NOMO-1 treated with DMSO at 0.1 percent for 48 hours (cell line): ENCODE measurements at regions not wholly inside any gene's neighbourhood (a gene's known extent, or its start where the extent isn't known, plus 50 kb on each side); places are given as distances from the start of the nearest gene placed in this dataset.
"Not testable (repeated sequence)": the region's sequence is repeated elsewhere in the genome, so short reads cannot be mapped to it uniquely, and the experiment has no call there.

Source experiments
- DNase-seq: peaks from one replicate; lab custom pipeline; 2025; ENCODE audit not compliant: unreplicated experiment; lab: John Stamatoyannopoulos, UW

DNA sequence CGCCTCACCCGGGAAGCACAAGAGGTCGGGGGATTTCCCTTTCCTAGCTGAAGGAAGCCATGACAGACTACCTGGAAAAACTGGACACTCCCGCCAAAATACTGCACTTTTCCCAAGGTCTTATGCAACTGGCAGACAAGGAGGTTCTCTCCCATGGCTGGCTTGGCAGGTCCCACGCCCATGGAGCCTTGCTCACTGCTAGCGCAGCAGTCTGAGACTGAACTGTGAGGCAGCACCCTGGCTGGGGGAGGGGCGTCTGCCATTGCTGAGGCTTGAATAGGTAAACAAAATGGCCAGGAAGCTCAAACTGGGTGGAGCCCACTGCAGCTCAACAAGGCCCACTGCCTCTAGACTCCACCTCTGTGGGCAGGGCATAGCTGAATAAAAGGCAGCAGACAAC is 92.1 kb downstream of the C4BPA start:
- not testable (repeated sequence) for DNase-seq

DNA sequence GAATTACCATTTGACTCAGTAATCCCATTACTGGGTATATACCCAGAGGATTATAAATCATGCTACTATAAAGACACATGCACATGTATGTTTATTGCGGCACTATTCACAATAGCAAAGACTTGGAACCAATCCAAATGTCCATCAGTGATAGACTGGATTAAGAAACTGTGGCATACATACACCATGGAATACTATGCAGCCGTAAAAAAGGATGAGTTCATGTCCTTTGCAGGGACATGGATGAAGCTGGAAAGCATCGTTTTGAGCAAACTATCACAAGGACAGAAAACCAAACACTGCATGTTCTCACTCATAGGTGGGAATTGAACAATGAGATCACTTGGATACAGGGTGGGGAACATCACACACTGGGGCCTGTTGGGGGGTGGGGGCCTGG is 97.5 kb downstream of the C4BPA start:
- DNase-seq = not testable (repeated sequence)

DNA sequence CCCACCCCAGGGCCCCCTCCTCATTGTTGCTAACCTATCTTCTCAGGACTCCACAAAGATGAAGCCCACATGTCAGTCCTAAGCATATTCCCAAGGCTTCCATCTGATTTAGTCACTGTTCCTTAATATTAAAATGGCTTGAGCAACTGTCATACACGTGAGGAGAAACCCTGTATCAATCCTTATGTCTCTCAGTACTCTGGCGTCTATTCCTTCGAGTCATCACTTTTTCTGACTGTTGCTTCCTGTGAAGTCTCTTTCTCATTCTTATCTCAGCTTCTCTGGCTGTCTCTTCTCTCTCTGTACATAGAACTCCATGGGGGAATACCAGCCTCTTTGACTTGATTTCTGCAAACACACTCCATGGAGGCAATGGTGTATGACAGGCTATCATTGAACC is 98.4 kb downstream of the C4BPA start:
- no peak for DNase-seq

DNA sequence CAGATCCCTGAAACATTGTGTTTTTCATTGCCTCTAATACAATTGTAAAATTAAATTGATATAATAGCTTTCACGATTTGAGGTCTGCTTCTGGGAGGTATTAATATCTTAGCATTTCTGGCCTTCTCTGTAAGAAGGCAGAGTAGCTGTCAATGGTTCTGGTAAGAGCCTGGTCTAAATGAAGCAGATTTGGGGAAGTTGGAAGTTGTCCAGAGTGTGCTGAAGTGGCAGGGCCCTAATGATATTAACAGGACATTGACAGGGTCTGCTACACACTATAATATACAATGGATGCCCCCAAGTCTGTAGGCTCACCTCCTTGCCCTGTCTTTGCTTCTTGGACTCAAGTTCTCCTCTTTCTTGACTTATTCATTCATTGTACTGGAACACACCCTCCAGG is 99.5 kb downstream of the C4BPA start:
- peak; percentile 1 for DNase-seq

DNA sequence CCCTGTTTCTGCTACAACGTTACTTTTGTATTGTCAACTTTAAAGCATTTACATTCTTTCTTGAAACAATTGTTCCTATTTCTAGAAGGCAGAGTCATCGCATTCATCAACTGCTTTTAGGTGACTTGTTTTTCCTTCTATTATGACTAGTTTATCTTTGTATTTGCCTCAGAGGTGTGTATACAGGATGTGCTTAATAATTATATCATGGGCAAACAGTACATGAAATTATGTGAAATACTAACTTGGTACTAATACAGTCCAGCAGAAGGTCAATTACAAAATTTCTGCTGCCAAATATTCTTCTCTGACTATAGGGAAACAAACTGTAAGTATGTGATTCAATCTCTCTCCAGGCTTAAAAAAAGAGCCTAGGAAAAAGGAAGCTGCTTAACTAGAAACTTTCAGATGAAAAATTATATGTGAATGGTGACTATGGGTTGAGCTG is 101.6 kb downstream of the C4BPA start:
- peak; percentile 14 for DNase-seq

DNA sequence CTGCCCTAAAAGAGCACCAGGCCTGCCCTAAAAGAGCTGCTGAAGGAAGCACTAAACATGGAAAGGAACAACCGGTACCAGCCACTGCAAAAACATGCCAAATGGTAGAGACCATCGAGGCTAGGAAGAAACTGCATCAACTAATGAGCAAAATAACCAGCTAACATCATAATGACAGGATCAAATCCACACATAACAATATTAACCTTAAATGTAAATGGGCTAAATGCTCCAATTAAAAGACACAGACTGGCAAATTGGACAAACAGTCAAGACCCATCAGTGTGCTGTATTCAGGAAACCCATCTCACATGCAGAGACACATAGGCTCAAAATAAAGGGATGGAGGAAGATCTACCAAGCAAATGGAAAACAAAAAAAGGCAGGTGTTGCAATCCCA is 104.7 kb downstream of the C4BPA start:
- not testable (repeated sequence) for DNase-seq

DNA sequence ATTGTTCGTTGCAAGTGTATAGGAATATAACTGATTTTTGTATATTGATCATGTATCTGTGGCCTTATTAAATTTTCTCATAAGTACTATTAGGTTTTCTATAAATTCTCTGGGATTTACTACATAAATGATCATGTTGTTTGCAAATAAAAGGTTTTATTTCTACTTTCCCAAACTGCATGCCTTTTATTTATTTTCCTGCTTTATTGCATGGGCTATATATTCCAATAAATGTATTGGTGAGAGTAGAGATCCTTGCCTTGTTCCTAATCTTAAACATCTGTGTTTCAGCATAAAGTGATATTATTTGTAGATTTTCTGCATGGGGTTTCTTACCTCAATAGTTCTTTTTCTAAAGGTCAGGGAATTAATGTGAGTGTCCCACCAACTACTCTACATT is 107.0 kb upstream of the CD55 start:
- no peak for DNase-seq

DNA sequence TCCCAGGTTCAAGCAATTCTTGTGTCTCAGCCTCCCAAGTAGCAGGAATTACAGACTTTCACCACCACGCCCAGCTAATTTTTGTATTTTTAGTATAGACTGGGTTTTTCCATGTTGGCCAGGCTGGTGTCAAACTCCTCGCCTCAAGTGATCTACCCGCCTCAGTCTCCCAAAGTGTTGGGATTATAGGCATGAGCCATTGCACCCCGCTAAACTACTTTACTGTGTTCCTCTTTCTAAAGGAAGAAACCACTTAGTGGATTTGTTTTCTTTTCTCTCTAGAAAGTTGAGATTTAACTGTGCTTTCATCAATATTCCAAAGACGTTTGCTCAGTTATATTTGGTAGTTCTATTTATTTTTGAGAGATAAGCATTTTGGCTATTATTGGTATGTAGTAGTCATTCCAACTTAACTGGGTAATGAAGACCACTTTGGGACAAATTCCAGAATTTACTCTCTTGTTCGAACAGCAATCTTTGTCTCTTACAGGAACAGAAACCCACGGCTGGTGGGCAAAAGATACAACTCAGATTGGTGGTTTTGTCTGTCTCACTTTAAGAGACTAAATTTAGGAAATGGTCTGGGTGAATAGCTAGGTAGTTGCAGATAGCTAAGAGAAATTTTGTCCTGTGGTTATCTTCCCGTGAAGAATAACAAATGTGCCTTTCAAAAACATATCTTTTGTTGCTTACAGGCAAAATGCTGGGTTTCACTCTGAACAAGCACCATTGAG is 103.5 kb upstream of the CD55 start:
- DNase-seq = peak; percentile 63

DNA sequence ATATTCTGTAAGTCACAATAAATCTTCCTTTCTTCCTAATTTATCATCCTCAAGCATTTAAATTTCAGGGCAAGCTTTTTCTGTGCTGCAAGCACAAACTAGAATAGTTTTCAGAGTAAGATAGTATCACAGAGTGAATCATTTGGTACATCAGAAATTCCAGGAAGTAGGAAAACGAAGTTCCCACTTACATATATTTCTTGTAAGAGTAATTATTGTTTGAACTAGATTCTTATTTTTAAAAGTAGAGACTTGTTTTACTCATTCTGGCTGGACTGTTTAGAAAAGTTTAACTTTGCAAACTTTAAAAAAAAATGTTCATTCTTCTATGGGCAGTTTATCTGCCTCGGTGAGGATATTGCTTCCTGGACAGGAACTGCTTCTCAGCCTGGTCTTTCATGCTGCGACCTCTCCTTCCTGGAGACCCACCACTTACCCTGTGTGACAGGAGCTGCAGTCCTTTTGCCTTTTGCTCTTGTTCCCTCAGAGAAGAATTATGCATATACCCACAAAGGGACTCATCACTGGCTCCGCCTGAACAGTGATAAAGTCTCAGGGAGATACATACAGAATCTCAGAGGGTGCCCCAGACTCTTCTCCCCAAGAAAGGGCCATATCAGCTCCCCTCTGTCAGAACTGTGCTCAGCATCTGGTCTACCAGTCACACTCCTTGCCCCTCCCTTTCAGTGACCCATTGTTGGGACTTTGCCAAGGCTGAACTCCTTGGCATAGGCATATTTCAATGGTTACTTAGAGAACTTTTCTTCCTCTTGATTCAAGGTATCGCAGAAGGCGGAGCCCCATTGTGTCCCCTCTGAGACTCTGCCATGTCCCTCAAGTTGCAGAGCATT is 102.7 kb upstream of the CD55 start:
- DNase-seq = no peak

DNA sequence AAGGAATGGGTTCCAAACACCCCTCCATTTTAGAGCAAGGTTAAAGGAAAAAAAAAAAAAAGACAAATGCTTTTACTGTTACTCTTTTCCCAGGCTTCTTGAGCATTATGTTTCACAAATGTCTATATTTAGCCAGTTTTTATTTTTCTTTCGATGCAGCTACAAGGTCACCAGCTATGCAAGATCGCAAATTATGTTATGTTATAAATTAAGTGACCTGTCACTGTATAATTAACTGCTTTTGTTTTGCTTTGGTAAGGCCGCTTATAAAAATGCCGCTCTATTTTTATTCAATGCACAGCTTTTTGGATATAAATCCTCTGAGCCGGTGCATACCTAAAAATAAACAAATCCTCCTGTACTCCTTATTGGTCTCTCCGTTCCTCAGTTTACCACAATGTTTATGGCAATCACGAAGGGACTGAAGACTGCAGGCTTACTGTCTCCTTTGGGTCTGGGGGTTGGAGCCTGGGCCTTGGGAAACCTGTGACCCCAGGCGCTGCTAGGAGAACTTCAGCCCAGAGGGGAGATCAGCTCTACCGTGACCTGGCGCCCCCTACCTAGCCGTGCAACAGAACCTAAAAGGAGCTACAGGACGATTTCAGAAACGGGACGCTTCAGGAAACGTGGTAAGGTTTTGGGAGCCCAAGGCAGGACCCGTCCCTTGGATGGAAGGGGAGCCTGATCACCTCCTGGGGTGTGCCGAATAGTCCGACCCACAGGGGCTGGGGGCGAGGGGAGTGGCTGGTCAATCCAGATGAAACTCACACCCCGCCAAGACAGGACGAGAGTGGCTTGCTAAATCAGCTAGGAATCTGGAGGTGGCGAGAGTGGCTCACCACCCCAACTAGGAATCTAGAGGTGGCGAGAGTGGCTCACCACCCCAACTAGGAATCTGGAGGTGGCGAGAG is 101.2 kb upstream of the CD55 start:
- no peak for DNase-seq

DNA sequence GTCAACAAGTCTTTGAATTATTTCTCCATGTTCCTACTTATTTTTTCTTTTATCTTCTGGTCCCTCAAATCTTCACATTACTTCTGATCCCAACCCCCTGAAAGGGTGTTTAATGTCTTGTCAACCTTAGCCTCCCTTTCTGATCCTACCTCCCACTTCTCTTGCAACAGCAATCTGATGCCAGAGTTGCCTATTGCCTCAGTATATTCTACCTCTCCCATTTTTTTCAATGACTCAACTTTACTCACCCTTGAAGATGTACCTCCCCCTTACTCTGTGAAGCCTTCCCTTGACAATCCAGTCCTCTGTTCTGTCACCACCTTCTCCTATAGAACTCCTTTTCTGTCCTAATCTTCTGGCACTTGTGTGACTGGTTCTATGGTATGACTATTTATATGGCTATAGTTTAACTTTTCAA is 99.5 kb upstream of the CD55 start:
- DNase-seq = no peak

DNA sequence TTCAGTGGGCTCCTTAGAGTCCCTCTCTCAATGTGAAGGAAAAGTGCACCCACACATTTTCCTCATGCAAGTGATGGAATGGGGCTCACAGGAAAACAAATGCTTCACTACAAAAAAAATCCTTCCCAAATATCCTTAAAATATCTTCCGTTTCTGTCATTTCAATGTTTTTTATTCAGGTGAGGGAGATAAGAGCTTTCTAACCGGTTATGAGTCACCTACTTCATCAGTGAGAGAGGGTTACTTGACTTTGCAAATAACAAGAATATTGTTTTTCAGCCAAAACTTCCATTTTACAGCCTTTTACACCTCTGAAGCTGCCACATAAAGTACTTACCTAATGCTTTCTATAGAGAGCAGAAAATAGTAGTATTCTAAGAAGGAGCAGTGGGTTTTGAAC is 98.3 kb upstream of the CD55 start:
- DNase-seq = no peak

DNA sequence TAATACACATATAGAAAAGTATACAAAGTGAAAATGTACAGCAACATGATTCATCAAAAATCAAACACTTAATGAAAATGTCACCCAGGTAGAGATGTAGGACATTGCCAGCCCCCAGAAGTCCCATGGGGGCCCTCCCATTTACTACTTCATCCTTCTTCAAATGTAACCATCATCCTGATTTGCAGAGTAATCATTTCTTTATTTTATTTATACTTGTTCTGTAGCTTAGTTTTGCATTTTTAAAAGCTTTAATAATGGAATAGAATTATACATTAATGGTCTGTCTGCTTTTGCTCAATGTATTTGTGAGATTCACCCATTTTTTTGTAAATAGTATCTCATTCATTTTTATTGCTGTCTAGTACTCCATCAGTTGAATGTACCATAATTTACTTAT is 96.8 kb upstream of the CD55 start:
- no peak for DNase-seq

DNA sequence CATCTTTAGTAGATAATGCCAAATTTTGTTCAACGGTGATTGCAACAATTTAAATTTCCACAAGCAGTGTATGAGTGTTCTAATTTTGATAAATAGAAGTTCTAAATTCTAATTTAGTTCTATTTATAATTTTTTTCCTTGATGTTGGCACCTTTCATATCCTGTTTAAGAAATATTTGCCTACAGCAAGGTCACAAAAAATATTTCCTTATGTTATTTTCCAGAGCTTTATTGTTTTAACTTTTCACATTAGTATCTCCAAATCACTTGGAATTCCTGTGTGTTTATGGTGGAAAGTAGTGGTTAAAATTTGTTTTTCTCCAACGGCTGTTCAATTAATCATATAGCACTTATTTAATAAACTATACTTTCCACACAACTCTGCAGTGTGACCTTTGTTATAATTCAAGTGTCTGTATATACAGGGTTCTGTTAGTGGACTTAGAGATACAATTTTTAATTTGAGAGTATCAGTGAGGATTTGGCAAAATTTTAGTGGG is 94.3 kb upstream of the CD55 start:
- DNase-seq = no peak

DNA sequence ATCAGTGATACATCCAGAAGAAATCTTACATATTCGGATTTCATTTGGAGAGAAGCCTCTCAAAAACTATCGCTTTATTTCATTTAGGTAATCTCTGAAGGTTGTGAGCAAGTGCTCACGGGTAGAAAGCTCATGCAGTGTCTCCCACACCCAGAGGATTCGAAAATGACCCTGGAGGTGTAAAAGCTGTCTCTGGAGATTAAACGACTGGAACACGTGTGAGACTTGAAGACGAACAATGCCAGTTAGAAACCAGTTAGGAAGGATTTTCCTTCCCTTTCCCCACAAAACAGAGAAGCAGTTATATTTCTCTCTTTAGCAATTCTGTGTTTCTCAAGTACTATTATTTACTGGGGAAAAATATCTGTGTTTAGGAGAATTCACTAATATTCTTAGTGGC is 92.5 kb upstream of the CD55 start:
- DNase-seq = no peak

DNA sequence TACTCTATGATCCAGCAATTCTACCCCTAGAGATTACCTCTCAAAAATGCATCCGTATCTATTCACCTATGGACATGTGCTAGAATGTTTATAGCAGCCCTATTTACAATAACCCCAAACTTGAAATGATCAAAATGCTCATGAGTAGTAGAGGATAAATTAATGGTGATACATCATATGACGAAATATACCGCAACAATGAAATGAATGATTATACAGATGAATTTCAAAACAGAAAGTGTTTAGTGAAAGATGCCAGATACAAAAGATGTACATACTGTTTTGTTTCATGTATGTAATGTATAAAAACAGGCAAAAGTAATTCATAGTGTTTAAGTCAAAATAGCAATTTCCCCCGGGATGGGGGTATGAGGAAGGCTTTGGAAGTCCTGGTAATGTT is 91.0 kb upstream of the CD55 start:
- no peak for DNase-seq

DNA sequence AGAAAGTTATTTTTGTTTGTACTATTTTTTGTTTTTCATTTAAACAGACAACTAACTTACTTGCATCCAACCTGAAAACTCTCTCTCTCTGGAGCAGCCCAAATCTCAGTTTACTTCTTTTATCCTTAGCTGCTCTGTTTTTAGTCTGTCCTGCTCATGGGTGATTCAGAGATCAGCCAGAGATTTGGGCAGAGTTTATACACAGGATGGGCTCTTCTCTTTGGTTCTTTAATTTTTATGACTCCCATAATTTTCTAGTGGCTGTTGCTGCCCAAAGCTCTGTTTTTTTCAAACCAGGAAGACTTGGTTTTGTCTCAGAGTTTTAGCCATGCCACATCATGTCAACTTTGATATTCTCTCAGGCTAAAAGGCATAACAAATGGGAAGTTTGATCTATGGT is 86.8 kb upstream of the CD55 start:
- no peak for DNase-seq

DNA sequence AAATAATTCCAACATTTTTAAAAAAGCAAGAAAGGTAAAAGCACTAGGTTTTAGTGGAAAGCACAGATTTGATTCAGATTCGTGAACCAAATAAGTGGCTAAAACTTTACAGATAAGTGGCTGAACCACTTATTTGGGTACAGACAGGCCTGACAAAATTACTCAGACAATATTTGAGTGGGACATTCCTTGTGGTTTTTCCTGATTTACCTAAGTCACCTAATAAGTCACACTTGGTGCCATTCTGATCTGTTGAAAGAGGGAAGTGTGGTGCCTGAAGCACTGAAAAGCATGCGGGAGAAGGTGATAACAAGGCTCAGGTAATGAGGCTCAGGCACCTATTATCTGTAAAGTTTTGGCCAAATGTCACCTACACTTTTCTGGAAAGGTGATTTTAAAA is 81.6 kb upstream of the CD55 start:
- no peak for DNase-seq

DNA sequence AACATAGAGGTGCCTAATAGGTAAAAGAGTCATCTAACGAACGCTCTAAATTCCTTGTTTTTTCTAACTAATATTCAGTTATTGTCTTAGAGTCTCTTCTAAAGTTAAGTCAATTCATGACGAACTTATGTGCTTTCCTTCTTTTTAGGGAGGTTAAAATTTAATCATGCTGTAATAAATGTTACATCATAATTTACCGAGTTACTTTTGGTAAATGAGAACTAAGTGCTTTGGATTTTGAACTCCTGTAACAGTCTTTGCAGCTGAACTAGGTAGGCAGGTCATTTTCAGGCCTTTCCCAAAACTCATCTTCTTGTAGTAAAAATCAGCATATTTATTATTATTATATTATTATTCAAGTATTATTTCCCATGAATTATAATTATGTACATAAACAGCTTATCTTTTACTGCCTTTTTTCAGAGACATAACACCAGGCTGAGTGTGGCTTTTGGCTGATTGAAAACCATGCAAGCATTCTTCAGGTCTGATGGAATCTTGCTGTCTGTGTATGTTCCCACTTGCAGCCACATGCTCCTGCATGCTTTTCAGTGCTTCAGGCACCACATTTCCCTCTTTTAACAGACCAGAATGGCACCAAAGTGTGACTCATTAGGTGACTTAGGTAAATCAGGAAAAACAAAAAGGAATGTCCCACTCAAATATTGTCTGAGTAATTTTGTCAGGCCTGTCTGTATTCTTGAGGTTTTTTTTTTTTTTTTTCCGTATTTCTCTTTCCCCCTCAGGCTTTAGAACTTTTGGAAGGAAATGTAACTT is 81.0 kb upstream of the CD55 start:
- no peak for DNase-seq

DNA sequence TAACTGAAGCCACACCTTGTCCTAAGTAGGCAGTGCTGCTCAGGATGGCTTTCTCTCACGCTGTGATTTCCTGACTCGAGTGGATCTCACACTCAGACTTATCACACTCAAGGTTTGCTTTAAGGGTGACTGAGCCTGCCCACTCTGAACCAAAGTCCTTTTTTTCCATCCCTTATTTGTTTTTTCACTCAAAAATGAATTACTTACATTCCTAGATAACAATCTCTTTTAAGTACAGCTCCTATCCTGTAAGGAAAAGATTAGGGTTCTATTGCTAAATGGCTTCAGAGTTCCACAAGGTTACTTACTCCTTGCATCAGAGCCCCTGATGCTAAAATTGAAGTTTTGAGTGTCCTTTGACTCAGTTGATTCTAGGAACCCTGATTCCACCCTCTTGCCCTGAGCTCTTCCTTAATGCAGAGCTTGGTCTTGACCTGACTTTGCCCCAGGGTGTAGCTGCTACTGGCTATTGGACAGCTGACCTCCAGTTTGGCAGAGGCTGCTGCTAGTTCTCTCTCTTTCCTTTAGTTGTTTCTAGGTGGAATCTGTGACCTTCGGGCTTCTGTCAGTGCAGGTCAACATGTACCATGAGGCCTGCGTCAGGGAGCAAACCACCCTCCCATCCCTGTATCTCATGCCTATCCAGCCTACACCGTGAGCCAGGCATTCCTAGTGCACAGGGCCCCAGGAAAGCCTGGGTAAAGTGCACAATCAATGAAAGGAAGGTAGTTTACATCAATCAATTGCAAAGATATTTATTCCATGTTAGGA is 80.1 kb upstream of the CD55 start:
- no peak for DNase-seq
